DMS53 treated with DMSO at 0.1 percent for 48 hours (cell line): ENCODE measurements at regions not wholly inside any gene's neighbourhood (a gene's known extent, or its start where the extent isn't known, plus 50 kb on each side); places are given as distances from the start of the nearest gene placed in this dataset.
A peak's percentile ranks its signal among the peaks of the same experiment; 100 is the strongest.

ENCODE experiments used
- DNase-seq: peaks from one replicate; lab custom pipeline; 2025; ENCODE audit not compliant: unreplicated experiment; lab: John Stamatoyannopoulos, UW

DNA sequence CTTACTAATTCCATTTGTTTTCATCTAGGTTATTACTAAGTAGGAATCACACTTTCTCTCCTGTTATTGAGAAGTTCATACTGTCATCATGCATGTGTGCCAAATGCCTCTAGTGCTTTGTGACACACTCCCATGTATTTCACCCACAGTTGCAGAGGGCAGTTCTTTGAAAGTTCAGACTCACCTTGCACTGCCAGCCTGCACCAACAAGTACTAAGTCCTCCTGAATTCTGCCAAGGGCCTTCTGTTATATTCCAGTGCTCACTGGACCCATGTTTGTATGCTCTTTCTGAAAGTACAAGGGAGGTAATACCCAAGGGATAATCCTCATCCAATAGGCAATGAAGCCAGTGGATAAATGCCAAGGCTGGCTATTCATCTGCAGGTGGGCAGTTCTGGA is 136.6 kb upstream of the ARPP21 start:
- DNase-seq, result no peak

DNA sequence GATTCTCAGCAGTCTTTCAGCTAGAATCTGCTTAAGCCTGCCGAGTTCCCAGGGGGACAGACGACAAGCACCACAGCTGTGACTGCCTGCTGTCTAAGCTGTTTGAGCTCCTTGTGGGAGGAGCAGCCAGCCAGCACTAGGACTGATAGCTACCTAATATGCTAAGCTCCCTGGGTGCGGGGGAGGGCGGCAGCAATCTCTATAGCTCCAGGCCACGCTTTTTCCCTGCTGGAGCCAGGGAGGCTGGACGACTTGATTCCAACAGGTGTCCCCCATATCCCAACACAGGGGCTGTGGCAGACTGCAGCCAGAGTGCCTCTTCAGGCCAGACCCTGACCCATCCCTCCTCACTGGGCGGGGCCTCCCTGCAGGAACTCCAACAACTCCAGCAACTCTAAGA is 134.1 kb upstream of the ARPP21 start:
- no peak for DNase-seq

DNA sequence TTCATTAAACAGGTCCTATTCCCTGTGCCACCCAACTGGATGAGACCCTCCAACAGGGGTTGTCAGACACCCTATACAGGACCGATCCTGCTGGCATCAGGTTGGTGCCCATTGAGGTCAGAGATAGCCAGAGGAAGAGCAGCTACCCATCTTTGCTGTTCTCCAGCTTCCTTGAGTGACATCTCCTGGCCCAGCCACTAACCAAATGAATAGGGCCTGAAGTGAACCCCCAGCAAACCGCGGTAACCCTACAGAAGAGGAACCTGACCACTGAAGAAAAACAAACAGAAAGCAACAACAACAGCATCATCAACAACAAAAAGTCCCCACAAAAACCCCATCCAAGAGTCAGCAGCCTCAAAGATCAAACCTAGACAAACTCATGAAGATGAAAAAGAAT is 133.6 kb upstream of the ARPP21 start:
- DNase-seq, result no peak

DNA sequence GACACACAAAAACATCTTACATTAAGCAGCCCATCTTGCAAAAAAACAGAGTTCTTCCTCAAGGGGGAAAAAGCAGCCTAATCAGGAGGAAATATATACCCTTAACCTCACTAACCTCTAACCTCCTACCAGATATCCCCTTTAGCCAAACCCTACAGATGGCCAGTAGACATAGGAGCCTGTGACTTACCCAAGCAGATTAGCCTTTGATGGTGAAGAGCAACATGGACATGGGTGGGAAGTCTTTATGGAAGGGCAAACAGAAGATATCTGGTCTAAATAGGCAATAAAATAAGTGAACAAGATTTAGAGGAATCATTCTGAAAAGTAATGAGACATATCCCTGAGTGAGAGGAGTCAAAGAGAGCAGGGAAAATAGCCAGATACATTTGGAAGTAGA is 119.4 kb upstream of the ARPP21 start:
- DNase-seq, result no peak

DNA sequence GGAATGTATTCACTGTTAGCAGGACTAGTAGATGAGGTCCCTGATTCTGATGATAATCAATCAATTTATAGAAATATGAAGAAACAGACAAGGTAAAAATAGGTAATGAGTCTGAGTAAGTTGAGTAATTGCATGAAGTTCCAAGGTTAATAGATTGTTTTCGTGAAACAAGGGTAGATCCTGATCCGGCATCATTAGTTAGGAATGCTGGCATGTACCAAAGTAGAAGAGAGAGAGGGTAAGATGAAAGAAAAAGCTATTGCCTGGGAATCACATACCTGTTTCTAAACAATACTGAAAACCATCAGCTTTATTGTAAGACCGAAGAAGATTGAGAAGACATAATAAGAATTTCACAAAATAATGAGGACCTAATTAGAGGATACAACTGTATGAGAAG is 118.1 kb upstream of the ARPP21 start:
- no peak for DNase-seq

DNA sequence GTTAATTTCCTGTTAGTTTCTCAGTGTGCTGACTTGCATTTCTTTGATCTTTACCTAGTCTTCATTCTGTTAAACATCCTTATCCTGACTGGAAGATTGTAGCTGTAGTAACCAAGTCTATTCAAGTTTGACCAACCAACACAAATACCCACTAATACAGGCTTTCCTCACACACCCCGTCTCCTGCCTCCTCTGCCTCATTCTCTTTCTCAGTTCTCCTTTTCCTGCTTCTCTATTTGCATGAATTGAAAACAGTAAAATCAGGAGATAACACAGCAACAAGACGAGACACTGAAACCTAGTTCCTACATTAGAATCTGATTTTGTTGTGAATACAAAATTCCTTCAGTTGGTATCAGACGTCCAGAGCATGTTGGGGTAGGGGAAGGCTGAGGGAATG is 116.9 kb upstream of the ARPP21 start:
- no peak for DNase-seq

DNA sequence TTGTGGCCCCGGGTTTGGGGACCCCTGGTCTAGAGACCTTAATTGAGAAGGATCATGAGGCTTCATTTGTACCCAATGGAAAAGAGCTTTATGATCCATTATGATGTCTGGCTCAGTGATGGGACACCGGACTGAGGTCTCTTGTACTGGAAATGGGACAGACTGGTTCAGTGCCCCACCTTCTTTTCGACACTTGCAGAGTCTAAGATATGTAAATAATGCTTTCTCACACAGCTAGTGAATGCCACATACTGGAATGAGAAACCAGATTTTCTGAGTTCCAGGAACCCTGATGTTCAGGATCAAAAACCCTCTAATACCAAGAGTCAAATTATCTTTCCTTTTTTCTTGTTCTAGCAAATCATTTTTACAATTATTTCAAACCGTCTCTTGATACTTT is 116.3 kb upstream of the ARPP21 start:
- DNase-seq, result no peak

DNA sequence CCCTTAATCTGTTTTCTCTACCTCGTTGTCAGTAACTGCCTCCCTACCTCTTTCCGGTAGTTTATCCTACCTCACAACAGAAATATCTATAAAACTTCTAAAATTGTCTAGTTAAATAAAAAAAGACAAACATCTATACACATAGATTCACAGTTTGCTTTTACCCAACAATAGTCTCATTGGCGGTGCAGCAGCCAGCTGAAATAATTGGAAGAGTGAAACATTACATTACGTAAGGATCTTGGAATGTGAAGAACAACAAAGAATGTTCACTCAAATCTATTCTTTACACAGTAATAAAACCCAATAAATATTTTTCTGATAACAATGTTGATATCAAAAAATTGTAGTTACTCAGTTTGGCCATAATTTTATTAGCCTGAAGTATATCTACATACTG is 115.5 kb upstream of the ARPP21 start:
- no peak for DNase-seq

DNA sequence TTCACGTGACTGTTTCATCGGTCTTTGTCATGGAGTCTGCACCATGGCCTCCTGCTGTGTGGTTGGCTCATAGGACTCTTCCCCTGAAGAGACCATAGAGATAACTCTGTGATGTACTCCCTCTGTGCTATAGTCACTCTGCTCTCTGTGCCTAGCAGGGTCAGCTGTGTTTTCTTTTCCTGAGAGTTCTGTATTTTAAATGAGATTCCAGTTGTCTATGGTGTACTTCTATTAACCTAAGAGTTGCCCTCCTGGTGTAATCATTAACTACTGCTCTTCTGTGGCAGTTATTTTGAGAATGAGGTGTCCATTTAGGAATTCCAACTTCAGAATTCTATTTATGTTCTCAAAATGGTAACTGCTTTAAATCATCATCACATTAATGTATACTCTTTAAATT is 114.5 kb upstream of the ARPP21 start:
- peak; percentile 10 for DNase-seq

DNA sequence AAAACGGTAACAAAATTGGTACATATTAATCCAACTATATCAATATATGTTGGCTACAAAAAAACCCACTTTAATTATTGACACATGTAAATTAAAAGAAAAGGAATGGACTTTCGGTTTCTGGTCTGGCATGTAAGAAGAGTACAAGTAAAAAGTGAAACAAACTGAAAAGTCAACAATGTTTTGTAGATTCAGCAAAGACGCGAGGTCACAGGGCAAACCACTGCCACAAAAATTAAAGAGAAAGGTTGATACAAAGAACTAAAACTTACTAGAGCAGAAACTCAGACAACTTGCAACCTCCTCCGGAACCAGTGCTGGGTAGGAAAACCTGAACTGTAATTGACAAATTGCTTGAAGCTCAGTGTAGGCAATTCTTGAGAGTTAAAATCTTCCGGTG is 110.6 kb upstream of the ARPP21 start:
- DNase-seq, result no peak

DNA sequence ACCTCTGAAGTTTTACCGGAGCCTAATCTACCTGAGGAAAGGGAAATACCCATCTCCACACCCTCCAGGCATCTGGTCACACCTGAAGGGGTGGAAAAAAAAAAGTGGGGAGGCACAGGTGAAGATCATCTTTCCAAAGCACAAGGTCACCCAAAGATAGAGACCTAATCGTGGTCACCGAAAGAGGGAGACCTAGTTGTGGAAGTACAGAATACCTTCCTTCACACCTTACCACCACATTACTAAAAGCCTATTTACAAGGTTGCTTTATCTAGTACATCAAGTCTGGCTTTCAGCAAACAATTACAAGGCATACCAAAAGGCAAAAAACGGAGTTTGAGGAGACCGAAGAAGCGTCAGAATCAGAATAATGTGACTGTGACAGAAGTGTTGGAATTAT is 110.0 kb upstream of the ARPP21 start:
- DNase-seq, result no peak

DNA sequence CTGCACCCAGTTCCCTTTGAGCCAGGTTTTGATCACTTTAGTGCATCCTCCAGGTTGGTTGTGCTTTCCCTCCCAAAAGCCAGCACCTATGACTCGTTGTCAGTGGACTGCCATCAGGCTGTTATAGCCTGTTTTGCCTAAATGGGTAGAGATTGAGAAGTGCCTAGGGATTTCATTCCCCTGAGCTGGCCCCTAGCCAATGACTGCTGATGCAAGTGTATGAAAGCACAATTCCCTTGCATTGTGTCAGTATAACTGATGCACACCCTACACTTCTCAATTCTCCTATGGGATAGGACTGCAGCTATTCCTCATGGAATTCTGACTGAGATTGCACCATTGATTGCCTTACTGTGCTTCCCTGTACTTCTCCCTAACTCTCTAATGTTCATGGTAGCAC is 102.1 kb upstream of the ARPP21 start:
- no peak for DNase-seq

DNA sequence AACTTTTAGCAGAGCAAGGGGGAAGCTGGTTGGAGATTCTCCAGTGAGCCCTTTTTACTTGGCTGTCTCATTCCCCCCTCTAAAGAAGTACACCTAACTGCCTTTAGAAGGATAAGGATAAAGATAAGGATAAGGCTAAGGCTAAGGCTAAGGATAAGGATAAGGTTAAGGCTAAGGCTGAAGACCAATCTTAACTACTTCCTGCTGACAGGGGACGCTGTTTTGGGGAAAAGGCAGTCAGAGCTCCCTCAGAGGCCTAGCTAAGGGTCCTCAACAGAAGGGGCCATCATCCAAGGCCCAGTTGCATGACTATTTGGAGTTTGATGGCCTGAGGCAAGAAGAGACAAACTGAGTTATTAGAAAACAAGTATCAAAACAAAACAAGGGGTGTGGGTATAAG is 94.3 kb upstream of the ARPP21 start:
- DNase-seq, result no peak

DNA sequence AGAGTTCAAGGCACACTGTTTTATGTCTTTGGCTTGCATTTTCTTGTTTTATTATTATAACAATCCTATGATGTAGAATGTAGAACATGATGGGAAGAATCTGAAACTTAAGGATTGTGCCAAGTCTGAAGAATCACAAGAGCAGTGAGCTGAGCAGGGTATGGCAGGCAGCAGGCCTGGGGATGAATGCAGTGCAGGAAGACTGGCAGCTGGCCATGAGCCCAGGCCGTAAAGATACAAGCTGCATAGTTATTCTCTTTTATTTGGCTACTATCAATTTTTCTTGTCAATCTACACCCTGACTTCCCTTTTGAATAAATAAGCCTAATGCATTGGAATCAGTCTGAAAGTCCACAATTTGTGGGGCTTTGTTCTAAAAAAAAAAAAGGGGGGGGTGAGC is 89.6 kb upstream of the ARPP21 start:
- no peak for DNase-seq

DNA sequence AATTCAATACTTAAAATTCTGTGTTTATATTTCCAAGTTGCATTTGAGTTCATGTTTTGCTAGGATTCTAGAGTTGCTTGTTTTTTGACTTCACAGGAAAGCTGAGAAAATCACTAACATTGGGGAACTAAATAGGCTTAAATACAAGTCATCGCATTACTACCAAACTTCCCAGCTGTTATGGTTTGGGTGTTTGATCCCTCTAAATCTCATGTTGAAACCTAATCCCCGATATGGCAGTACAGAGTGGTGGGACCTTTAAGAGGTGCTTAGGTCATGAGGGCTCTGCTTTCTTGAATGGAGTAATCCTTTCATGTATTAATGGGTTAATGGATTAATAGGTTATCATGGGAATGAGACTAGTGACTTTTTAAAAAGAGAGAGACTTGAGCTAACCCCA is 77.2 kb upstream of the ARPP21 start:
- no peak for DNase-seq

DNA sequence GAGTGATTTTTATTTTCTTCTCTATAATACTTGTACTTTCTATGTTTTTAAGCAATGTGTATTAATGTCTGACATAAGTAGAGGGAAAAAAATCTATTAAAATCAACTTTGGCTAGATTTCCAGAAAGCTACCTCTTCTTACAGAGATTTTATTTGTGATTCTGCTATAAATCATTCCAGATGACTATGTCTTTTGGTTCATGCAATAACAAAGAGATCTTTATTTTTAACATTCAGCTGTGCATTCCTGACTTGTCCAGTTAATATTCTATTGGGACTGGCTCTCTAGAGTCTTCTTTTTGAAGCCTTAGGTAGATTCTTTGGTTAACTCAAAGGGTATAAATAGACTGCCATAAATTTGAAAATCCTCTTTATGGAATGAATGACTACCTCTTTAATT is 74.3 kb upstream of the ARPP21 start:
- DNase-seq, result no peak
